HepG2 (cell line): ENCODE measurements at regions not wholly inside any gene's neighbourhood (a gene's known extent, or its start where the extent isn't known, plus 50 kb on each side); places are given as distances from the start of the nearest gene placed in this dataset.
A peak's percentile ranks its signal among the peaks of the same experiment; 100 is the strongest.

Experiments
- FOXA1 ChIP-seq, 2 experiments: fragments of 450-650 bp in 1 of 2; sonication (generic) in 1 of 2; formaldehyde crosslinking in 1 of 2; IDR thresholded peaks; 2 replicates each; pipeline versions ENCODE4 v1.4.0 to v1.6.1; 2016 to 2020; ENCODE audit warnings: missing genetic modification reagents in 1 of 2
- GATAD2A ChIP-seq: IDR thresholded peaks from 2 replicates; pipeline ENCODE4 v1.6.1; 2016
- PITX1 ChIP-seq: sonication (generic); formaldehyde crosslinking; IDR thresholded peaks from 2 replicates; pipeline ENCODE4 v1.5.1; 2020; ENCODE audit warnings: mild to moderate bottlenecking, missing genetic modification reagents
- SOX6 ChIP-seq, 2 experiments: fragments of 450-650 bp in 1 of 2; sonication (generic) in 1 of 2; formaldehyde crosslinking in 1 of 2; IDR thresholded peaks; 2 replicates each; pipeline versions ENCODE4 v1.4.0 to v1.6.1; 2017 to 2020; ENCODE audit warnings: antibody characterized with exemption in 1 of 2, mild to moderate bottlenecking in 1 of 2, missing genetic modification reagents in 1 of 2
- TF ChIP-seq, protein P1 (sequence below), 2 experiments: sonication (generic) in 1 of 2; formaldehyde crosslinking in 1 of 2; IDR thresholded peaks; 2 replicates each; pipeline versions ENCODE4 v1.4.0 to v1.6.1; 2016 to 2020; ENCODE audit warnings: borderline replicate concordance in 1 of 2, low read depth in 1 of 2, mild to moderate bottlenecking in 1 of 2, missing genetic modification reagents in 1 of 2
- TF ChIP-seq, protein P2 (sequence below): sonication (generic); formaldehyde crosslinking; IDR thresholded peaks from 2 replicates; pipeline ENCODE4 v1.4.0; 2020; ENCODE audit warnings: missing genetic modification reagents
- TF ChIP-seq, protein P3 (sequence below): sonication (generic); formaldehyde crosslinking; IDR thresholded peaks from 2 replicates; pipeline ENCODE4 v1.4.0; 2020; ENCODE audit warnings: missing genetic modification reagents
- TF ChIP-seq, protein P4 (sequence below): sonication (generic); formaldehyde crosslinking; IDR thresholded peaks from 2 replicates; pipeline ENCODE4 v1.4.0; 2020; ENCODE audit warnings: mild to moderate bottlenecking, missing genetic modification reagents, borderline replicate concordance
- TF ChIP-seq, protein P5 (sequence below): sonication (generic); formaldehyde crosslinking; IDR thresholded peaks from 2 replicates; pipeline ENCODE4 v1.4.0; 2020; ENCODE audit warnings: missing genetic modification reagents, borderline replicate concordance

DNA sequence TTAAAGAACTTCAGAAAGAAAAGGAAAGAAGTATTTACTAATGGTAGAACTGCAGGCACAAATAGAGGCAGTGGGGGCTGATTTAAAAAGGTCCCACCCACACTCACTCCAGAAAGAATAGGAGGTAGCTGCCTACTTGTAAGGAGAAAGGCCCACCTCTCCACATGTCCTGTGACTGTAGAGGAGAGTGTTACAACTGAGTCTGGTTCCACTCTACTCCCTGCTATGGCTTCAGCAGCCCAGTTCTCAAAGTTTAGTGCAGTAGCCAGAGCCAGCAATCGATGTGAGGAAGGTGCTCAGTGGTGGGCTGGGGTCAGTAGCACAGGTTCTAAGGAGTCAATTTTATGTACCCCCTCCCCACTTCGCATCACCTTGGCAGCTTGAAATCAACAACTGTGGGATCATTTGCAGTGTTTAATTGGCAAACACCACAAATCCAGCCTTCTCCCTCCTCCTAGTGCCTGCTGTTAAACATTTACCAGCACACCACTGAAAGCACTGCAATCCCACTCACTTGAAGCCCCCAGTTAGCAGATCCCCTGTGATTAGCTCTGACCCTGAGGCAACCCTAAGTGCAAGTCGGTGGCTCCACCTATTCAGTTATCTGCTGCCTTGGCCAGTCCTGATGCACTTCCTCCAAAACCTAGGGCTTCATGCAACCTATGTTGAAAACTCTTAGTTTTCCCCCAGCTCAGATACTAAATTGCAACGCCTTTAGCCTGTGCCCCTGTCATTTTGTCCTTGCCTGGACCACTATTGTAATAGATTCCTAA lies 146.6 kb downstream of the BBOX1 start (continued):
- TF ChIP-seq, protein P1, sequence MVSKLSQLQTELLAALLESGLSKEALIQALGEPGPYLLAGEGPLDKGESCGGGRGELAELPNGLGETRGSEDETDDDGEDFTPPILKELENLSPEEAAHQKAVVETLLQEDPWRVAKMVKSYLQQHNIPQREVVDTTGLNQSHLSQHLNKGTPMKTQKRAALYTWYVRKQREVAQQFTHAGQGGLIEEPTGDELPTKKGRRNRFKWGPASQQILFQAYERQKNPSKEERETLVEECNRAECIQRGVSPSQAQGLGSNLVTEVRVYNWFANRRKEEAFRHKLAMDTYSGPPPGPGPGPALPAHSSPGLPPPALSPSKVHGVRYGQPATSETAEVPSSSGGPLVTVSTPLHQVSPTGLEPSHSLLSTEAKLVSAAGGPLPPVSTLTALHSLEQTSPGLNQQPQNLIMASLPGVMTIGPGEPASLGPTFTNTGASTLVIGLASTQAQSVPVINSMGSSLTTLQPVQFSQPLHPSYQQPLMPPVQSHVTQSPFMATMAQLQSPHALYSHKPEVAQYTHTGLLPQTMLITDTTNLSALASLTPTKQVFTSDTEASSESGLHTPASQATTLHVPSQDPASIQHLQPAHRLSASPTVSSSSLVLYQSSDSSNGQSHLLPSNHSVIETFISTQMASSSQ (IDR thresholded peaks at IDR 0.05; ENCODE audit: low read depth): peak; percentile 56; the same call in 1 of the 2 replicates
- TF ChIP-seq, protein P1 (CRISPR knock-in tag; IDR thresholded peaks at IDR 0.05; ENCODE audit: borderline replicate concordance): peak; percentile 79; the same call in 1 of the 2 replicates
- TF ChIP-seq, protein P2, sequence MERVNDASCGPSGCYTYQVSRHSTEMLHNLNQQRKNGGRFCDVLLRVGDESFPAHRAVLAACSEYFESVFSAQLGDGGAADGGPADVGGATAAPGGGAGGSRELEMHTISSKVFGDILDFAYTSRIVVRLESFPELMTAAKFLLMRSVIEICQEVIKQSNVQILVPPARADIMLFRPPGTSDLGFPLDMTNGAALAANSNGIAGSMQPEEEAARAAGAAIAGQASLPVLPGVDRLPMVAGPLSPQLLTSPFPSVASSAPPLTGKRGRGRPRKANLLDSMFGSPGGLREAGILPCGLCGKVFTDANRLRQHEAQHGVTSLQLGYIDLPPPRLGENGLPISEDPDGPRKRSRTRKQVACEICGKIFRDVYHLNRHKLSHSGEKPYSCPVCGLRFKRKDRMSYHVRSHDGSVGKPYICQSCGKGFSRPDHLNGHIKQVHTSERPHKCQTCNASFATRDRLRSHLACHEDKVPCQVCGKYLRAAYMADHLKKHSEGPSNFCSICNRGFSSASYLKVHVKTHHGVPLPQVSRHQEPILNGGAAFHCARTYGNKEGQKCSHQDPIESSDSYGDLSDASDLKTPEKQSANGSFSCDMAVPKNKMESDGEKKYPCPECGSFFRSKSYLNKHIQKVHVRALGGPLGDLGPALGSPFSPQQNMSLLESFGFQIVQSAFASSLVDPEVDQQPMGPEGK (CRISPR knock-in tag): peak; percentile 35; the same call in 1 of the 2 replicates
- TF ChIP-seq, protein P3, sequence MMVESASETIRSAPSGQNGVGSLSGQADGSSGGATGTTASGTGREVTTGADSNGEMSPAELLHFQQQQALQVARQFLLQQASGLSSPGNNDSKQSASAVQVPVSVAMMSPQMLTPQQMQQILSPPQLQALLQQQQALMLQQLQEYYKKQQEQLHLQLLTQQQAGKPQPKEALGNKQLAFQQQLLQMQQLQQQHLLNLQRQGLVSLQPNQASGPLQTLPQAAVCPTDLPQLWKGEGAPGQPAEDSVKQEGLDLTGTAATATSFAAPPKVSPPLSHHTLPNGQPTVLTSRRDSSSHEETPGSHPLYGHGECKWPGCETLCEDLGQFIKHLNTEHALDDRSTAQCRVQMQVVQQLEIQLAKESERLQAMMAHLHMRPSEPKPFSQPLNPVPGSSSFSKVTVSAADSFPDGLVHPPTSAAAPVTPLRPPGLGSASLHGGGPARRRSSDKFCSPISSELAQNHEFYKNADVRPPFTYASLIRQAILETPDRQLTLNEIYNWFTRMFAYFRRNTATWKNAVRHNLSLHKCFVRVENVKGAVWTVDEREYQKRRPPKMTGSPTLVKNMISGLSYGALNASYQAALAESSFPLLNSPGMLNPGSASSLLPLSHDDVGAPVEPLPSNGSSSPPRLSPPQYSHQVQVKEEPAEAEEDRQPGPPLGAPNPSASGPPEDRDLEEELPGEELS (CRISPR knock-in tag): peak; percentile 74
- TF ChIP-seq PITX1 (peak; percentile 66; the same call in 1 of the 2 replicates), SOX6 (IDR thresholded peaks at IDR 0.05) (no peak), SOX6 (CRISPR knock-in tag; IDR thresholded peaks at IDR 0.05) (peak; percentile 59; the same call in 1 of the 2 replicates), FOXA1 (IDR thresholded peaks at IDR 0.05) (no peak), FOXA1 (CRISPR knock-in tag; IDR thresholded peaks at IDR 0.05) (0 out of 2 replicates have a peak, but pooled peaks have one; percentile 14), GATAD2A (peak; percentile 46; the same call in 1 of the 2 replicates)
- TF ChIP-seq, protein P4, sequence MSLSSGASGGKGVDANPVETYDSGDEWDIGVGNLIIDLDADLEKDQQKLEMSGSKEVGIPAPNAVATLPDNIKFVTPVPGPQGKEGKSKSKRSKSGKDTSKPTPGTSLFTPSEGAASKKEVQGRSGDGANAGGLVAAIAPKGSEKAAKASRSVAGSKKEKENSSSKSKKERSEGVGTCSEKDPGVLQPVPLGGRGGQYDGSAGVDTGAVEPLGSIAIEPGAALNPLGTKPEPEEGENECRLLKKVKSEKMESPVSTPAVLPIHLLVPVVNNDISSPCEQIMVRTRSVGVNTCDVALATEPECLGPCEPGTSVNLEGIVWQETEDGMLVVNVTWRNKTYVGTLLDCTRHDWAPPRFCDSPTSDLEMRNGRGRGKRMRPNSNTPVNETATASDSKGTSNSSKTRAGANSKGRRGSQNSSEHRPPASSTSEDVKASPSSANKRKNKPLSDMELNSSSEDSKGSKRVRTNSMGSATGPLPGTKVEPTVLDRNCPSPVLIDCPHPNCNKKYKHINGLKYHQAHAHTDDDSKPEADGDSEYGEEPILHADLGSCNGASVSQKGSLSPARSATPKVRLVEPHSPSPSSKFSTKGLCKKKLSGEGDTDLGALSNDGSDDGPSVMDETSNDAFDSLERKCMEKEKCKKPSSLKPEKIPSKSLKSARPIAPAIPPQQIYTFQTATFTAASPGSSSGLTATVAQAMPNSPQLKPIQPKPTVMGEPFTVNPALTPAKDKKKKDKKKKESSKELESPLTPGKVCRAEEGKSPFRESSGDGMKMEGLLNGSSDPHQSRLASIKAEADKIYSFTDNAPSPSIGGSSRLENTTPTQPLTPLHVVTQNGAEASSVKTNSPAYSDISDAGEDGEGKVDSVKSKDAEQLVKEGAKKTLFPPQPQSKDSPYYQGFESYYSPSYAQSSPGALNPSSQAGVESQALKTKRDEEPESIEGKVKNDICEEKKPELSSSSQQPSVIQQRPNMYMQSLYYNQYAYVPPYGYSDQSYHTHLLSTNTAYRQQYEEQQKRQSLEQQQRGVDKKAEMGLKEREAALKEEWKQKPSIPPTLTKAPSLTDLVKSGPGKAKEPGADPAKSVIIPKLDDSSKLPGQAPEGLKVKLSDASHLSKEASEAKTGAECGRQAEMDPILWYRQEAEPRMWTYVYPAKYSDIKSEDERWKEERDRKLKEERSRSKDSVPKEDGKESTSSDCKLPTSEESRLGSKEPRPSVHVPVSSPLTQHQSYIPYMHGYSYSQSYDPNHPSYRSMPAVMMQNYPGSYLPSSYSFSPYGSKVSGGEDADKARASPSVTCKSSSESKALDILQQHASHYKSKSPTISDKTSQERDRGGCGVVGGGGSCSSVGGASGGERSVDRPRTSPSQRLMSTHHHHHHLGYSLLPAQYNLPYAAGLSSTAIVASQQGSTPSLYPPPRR (CRISPR knock-in tag): peak; percentile 26; the same call in 1 of the 2 replicates
- TF ChIP-seq, protein P5, sequence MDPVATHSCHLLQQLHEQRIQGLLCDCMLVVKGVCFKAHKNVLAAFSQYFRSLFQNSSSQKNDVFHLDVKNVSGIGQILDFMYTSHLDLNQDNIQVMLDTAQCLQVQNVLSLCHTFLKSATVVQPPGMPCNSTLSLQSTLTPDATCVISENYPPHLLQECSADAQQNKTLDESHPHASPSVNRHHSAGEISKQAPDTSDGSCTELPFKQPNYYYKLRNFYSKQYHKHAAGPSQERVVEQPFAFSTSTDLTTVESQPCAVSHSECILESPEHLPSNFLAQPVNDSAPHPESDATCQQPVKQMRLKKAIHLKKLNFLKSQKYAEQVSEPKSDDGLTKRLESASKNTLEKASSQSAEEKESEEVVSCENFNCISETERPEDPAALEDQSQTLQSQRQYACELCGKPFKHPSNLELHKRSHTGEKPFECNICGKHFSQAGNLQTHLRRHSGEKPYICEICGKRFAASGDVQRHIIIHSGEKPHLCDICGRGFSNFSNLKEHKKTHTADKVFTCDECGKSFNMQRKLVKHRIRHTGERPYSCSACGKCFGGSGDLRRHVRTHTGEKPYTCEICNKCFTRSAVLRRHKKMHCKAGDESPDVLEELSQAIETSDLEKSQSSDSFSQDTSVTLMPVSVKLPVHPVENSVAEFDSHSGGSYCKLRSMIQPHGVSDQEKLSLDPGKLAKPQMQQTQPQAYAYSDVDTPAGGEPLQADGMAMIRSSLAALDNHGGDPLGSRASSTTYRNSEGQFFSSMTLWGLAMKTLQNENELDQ (CRISPR knock-in tag): no peak
